ENCODE measurements at regions not wholly inside any gene's neighbourhood (a gene's known extent, or its start where the extent isn't known, plus 50 kb on each side); places are given as distances from the start of the nearest gene placed in this dataset.

DNA sequence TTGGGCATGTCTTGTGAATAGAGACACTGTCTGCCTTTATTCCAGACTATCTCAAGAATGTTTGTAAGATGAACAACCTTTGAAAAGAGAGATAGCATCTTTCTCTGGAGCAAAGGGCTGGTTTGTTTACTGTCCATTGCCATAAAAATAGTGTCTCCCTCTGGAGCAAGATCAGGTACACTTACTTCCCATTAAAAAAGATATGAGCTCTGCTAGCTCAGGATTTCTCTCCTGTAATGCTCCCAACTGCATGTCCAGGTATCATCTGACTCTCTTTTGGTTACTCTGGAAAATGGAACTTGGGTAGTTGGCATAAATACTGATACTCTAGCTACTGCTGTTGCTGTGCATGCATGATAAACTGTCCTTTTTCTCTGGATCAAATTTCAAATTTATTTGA lies 381.1 kb downstream of the TFEC start:
- TF ChIP-seq, protein P1, sequence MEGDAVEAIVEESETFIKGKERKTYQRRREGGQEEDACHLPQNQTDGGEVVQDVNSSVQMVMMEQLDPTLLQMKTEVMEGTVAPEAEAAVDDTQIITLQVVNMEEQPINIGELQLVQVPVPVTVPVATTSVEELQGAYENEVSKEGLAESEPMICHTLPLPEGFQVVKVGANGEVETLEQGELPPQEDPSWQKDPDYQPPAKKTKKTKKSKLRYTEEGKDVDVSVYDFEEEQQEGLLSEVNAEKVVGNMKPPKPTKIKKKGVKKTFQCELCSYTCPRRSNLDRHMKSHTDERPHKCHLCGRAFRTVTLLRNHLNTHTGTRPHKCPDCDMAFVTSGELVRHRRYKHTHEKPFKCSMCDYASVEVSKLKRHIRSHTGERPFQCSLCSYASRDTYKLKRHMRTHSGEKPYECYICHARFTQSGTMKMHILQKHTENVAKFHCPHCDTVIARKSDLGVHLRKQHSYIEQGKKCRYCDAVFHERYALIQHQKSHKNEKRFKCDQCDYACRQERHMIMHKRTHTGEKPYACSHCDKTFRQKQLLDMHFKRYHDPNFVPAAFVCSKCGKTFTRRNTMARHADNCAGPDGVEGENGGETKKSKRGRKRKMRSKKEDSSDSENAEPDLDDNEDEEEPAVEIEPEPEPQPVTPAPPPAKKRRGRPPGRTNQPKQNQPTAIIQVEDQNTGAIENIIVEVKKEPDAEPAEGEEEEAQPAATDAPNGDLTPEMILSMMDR (conservative IDR thresholded peaks at IDR 0.05; ENCODE audit: low read depth in 2 of 2): no peak
- TF ChIP-seq CREB1 (CRISPR knock-in tag; IDR thresholded peaks at IDR 0.05; ENCODE audit: low read depth): no peak
- TF ChIP-seq EZH2phosphoT487 (IDR thresholded peaks at IDR 0.05; ENCODE audit: unreplicated experiment): no peak
- no peak for TF ChIP-seq REST (IDR thresholded peaks at IDR 0.05; ENCODE audit: unreplicated experiment)
- no peak for TF ChIP-seq ZNF331 (CRISPR knock-in tag; IDR thresholded peaks at IDR 0.05; ENCODE audit: low read depth)
- TF ChIP-seq EZH2 (IDR thresholded peaks at IDR 0.05; ENCODE audit: low read depth, unreplicated experiment): no peak
- no peak for TF ChIP-seq POLR2AphosphoS5 (IDR thresholded peaks at IDR 0.05; ENCODE audit: low read depth)
